Smooth muscle cell of the brain vasculature (primary cell): ENCODE measurements at regions not wholly inside any gene's neighbourhood (a gene's known extent, or its start where the extent isn't known, plus 50 kb on each side); places are given as distances from the start of the nearest gene placed in this dataset.
"Not testable (repeated sequence)": the region's sequence is repeated elsewhere in the genome, so short reads cannot be mapped to it uniquely, and the experiment has no call there.

Experiments used
- DNase-seq: peaks from one replicate; pipeline ENCODE4 v3.0.0-alpha.2; 2012; ENCODE audit warnings: low read depth, low spot score

DNA sequence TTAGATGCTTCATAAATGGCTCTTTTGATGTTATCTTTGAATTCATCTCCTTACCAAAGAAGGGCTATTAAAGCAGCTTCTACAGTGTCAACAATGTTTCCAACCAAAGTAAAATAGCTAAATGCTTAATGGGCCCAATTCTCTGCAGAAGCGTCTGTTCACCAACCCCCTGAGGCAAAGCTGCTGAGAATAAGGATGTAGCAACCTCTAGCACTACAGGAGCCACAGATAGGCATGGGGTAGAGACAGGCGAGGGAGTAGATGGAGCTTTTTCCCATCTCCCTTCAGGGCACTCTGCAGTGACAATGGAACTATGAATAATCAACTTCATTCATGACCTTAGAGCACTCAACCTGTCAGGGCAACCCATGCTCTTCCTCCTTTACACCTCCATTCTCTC lies 134.1 kb downstream of the FZD1 start:
- no peak for DNase-seq

DNA sequence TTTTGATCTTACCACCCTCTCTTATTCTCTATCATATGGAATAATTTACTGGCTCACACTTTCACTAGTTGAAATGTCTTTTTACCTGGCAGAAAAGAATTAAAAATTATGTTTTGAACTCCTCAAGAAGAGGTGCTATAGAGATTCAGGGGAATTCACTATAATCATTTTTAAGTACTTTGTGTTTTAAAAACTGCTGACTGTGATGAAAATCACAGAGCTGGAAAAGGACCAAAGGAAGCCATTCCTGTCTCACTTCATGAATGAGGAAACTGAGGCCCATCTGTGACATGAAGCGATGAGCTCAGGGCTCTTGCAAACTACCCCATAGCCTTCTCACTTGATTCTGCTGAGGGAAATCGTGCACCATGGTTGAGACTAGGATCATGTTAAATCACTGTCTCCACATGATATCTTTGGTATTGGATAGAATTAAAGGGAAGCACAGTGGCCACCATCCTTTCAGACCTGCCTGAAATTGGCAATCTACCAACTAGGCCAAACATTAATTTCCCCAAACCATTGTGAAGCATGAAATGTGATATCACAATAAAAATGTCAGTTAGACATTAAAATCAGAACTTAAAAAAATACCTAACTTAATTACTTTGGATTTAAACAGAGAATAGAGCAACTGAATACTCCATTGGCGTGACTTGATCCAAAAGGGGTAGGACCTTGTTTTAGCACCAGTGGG lies 141.0 kb downstream of the FZD1 start:
- DNase-seq: no peak

DNA sequence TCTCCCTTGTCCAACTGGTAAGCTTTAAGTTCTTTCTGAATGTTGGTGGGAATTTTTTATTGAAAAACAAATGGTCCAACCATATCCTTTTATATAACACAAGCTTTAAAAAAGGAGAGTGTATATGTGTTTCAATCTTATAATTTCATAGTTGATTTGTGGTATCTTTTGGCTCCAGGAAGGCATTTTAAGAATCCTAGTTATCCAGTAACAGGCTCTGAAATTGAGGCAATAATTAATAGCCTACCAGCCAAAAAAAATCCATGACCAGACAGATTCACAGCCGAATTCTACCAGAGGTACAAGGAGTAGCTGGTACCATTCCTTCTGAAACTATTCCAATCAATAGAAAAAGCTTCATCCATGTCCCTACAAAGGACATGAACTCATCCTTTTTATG lies 141.6 kb downstream of the FZD1 start:
- not testable (repeated sequence) for DNase-seq

DNA sequence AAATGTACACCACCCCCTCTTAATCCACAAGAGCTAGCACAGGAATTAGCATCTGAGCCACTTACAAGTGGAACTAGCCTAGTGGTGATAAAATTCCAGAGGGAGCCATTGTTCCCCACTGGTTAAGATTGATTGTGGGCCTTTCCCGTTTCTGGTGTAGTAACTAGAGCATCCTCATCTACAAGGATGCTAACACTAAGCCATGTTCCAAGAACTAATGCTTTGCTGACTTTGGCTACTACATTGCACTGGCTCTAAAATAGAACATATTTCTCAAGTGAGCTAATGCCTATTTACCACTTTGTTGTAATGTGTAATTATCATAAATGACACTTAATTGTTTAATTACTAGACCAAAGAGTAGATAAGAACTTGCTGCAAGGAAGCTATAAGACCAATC lies 143.7 kb downstream of the FZD1 start:
- no peak for DNase-seq

DNA sequence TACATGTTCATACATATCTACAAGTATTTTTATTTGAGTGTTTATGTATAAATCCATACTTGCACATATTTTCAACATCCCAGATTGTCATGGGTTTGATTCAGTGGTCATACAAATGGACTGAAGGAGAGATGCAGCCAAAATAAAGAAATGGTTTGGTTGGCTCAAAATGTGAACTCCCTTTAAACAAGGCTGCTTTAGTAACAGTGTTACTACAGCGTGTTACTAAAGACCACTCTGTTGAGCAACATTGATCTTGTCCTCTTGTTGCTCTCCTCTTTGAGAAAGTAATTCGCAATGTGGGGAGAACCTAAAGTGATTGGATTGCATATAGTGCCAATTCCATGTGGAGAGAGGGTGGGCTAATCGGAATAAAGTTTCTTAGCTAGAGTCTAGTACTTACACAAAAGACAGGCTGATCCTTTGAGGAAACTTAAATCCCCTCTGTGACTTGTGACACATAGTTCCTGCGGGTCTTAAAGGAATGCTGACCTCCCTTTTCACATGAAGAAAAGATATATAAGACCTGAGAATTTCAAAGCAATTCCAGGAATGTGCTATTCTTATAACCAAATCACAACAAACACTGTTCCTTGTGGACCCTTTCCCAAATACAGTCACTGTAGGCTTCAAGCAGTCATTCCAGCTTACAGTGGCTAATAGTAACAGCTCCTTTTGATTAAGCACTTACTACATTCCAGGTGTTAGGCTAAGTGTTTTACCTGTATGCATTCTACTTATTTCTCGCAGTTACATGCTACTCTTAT lies 144.3 kb downstream of the FZD1 start:
- no peak for DNase-seq

DNA sequence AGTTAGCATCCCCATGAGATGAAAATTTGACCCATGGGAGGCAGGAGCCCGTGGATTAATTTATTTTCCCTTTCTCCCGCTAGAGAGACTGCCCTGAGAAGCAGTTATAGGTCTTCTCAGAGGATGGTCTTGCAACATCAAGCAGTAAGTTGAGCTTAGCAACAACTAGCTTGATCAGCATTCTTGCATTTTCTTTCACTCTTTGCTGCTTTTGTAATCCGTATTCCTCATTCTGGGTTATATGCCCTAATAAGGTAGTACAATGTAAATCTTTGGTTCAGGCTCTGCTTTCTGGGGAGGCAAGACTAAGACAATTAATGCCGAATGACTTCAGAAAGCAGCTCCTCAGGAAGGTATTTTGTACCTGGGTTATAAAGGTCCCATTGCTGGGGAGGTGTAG lies 146.8 kb downstream of the FZD1 start:
- no peak for DNase-seq

GRCh38 chr7:91412298-91412697 lies 148.1 kb downstream of the FZD1 start:
- no peak for DNase-seq

DNA sequence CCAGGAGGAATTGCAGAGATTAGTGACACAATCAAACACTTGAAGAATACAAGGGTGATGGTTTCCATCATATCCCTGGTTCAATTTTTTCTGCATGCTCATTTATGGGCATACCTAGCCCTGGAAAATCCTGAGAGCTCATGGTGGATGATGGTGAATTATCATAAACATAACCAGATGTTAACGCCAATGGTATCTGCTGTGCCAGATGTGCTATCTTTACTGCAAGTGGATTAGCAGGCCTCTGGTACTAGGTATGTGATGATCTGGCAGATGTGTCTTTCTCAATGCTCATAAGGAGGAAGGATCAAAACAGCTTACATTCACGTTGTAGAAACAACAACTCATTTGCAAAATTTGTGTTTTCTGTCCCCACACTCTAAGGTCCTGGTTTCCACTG lies 150.5 kb downstream of the FZD1 start:
- no peak for DNase-seq

DNA sequence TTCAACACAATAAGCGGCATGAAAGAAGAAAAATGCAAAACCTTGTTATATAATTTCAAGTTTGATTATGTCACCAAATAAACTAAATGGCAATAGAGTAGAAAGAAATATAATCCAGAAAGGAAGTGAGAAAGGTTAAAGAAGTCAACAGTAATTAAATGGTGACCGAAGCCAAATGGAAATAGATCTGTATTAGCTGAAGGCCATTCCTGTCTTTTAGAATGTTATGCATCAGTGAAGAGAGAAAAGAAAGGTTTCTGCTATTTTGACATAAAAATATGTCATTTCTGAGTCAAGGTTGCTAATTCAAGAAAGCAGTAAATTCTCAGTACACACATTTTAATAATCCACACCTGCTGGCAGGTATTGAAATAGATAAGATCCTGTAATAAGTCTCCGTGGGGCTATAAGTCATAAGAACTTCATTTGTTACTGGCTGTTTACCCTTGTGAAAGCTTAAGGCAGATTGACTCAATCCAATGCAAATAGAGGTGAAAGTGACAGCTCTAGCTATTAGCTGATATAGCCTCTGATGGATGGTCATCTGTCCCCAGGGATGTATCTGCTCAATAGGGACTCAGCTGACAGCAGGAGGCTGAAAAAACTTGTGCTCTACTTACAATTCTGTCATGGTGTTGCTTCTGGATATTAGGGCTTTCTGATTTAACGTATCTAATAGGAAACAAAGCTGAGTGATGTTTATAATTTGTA lies 152.1 kb downstream of the FZD1 start:
- no peak for DNase-seq

GRCh38 chr7:91420606-91421005 lies 156.4 kb downstream of the FZD1 start:
- DNase-seq: no peak

- no peak for DNase-seq
Measured at GRCh38 chr7:91421018-91421417, 156.8 kb downstream of the FZD1 start.

DNA sequence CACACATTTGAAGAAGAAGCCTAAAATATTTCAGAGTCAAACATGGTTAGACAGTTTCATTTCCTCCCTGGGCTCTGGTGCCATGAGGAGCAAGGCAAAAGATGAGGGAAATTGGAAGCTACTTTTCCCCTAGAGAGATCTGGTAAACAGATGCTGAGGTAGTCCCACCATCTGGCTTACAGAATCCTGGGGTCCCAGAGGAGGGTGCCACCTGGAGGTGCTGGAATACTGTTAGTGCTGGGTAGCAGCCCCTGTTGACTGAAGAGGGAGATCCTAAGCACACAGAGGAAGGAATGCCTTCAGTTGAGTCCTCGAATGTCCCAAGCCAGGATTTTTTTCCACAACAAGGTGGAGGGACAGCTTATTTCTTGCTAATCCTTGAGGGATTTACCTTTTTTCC lies 160.1 kb downstream of the FZD1 start:
- DNase-seq: no peak

- DNase-seq: no peak
Measured at GRCh38 chr7:91425149-91425548, 160.9 kb downstream of the FZD1 start.

DNA sequence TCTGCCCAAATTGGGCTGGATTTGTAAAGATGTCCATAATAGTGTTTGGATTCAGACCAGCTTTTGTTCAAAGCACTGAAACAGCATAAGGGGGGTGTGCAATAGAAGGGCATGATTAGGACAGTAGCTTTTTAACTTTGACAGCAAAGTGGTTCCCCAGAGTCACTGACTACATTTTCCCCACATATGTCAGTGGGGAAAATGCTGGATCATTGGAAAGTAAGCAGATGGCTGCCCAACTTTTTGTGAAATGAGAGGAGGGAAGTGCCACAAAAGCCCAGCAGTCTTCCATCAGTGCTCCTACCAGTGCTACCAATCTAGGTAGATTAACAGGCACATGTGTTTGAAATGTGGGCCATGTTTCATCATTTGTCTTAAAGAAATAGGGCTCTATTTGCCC lies 162.8 kb downstream of the FZD1 start:
- no peak for DNase-seq

- DNase-seq: no peak
Measured at GRCh38 chr7:91431601-91432000, 167.4 kb downstream of the FZD1 start.

- no peak for DNase-seq
Measured at GRCh38 chr7:91434836-91435235, 170.6 kb downstream of the FZD1 start.

- no peak for DNase-seq
Measured at GRCh38 chr7:91435381-91436059, 171.3 kb downstream of the FZD1 start.

DNA sequence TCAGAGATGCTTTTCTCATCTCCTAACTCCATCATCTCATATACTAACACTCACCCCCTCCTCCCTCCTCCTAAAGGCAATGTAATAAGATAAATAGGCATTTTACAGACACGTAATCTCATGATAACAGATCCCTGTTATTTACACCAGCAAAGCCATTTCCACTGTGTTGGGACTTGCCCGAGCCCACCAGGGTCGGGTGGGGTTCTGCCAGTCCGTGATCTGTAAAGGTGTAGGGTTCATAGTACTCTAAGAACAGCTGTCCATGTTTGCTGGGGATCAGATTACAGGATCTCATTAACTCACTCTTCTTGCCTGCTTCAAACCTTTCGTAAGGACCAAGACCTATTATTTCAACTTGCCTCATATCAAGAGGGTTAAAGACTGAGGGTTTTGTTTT lies 172.4 kb downstream of the FZD1 start:
- DNase-seq: no peak

GRCh38 chr7:91440198-91440597 lies 176.0 kb downstream of the FZD1 start:
- DNase-seq: not testable (repeated sequence)

GRCh38 chr7:91443862-91444261 lies 179.6 kb downstream of the FZD1 start:
- no peak for DNase-seq

GRCh38 chr7:91446819-91447218 lies 182.6 kb downstream of the FZD1 start:
- DNase-seq: no peak

DNA sequence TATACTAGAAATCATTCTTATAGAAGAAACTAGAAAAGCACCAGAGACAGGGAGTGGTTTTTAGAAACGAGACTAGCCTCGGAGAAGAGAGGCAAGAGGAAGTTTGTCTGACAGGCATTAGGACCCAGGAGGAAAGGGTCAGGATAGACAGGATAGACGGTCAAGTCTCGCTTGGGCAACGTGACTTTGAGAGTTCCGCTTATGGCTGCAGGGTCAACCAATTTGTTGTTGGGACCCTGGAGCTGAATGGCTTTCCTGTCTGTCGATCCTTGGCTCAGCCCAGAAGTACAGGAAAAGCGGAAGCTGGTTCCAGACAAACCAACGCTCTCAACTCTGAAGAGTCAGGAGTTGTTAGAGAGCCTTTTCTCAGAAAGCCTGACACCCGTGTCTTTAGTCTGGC lies 191.2 kb downstream of the FZD1 start:
- DNase-seq: no peak
